Liver (tissue), 8 donors: ENCODE measurements at regions not wholly inside any gene's neighbourhood (a gene's known extent, or its start where the extent isn't known, plus 50 kb on each side); places are given as distances from the start of the nearest gene placed in this dataset.

Experiments
- DNase-seq: peaks from one replicate; pipeline ENCODE4 v3.0.0-alpha.2; 2017; ENCODE audit warnings: low spot score
- H3K27ac ChIP-seq, 2 donors: one replicate each; pipeline ENCODE4 v1.7.0; 2013; ENCODE audit warnings: inconsistent platforms in 2 of 2, low read length in 2 of 2, control low read depth in 1 of 2, low read depth in 1 of 2, mild to moderate bottlenecking in 1 of 2
- H3K27me3 ChIP-seq, 4 donors: one replicate each; pipeline versions ENCODE4 v1.6.1 to v1.7.0; 2013; ENCODE audit warnings: low read length in 3 of 4, inconsistent platforms in 1 of 4, mild to moderate bottlenecking in 1 of 4, moderate library complexity in 1 of 4; ENCODE audit not compliant: control insufficient read depth in 4 of 4, insufficient read depth in 4 of 4
- H3K36me3 ChIP-seq, 4 donors: one replicate each; pipeline versions ENCODE4 v1.6.1 to v1.7.0; 2013; ENCODE audit warnings: low read length in 3 of 4, mild to moderate bottlenecking in 3 of 4, low read depth in 1 of 4, moderate library complexity in 1 of 4; ENCODE audit not compliant: control insufficient read depth in 4 of 4, insufficient read depth in 3 of 4
- H3K4me1 ChIP-seq, 4 donors: one replicate each; pipeline versions ENCODE4 v1.6.1 to v1.7.0; 2013; ENCODE audit warnings: low read length in 3 of 4, mild to moderate bottlenecking in 3 of 4, moderate library complexity in 1 of 4; ENCODE audit not compliant: control insufficient read depth in 4 of 4, insufficient read depth in 4 of 4
- H3K4me3 ChIP-seq, 3 donors: one replicate each; pipeline versions ENCODE4 v1.6.1 to v1.7.0; 2013; ENCODE audit warnings: low read length in 3 of 3, control low read depth in 1 of 3, low read depth in 1 of 3, mild to moderate bottlenecking in 1 of 3
- H3K9ac ChIP-seq, 2 donors: one replicate each; pipeline ENCODE4 v1.7.0; 2013; ENCODE audit warnings: low read length in 2 of 2, mild to moderate bottlenecking in 2 of 2, moderate library complexity in 2 of 2, control low read depth in 1 of 2, low read depth in 1 of 2
- H3K9me3 ChIP-seq, 4 donors: one replicate each; pipeline versions ENCODE4 v1.6.1 to v1.7.0; 2013; ENCODE audit warnings: low read length in 3 of 4; ENCODE audit not compliant: control insufficient read depth in 4 of 4
- ATF3 ChIP-seq: IDR thresholded peaks from 2 replicates; pipeline ENCODE4 v1.6.1; 2016; ENCODE audit warnings: antibody characterized with exemption
- EGR1 ChIP-seq, 2 donors: IDR thresholded peaks; 2 replicates each; pipeline ENCODE4 v1.6.1; 2016 to 2018; ENCODE audit warnings: antibody characterized with exemption in 2 of 2, low read depth in 2 of 2
- FOXA2 ChIP-seq: IDR thresholded peaks from 2 replicates; pipeline ENCODE4 v1.6.1; 2016; ENCODE audit warnings: antibody characterized with exemption
- GABPA ChIP-seq, 2 donors: IDR thresholded peaks in 1 of 2; conservative IDR thresholded peaks in 1 of 2; 2 replicates each; pipeline ENCODE4 v1.6.1; 2016; ENCODE audit warnings: antibody characterized with exemption in 2 of 2, mild to moderate bottlenecking in 1 of 2, moderate library complexity in 1 of 2
- HNF4A ChIP-seq, 2 donors: conservative IDR thresholded peaks; 2 replicates each; pipeline ENCODE4 v1.6.1; 2016; ENCODE audit warnings: antibody characterized with exemption in 2 of 2, mild to moderate bottlenecking in 2 of 2
- HNF4G ChIP-seq: IDR thresholded peaks from 2 replicates; pipeline ENCODE4 v1.6.1; 2016; ENCODE audit warnings: antibody characterized with exemption
- JUND ChIP-seq, 2 donors: IDR thresholded peaks; 2 replicates each; pipeline ENCODE4 v1.6.1; 2016; ENCODE audit warnings: antibody characterized with exemption in 2 of 2
- NR2F2 ChIP-seq: IDR thresholded peaks from 2 replicates; pipeline ENCODE4 v1.6.1; 2016; ENCODE audit warnings: antibody characterized with exemption
- RAD21 ChIP-seq, 2 donors: IDR thresholded peaks; 2 replicates each; pipeline ENCODE4 v1.6.1; 2016; ENCODE audit warnings: antibody characterized with exemption in 2 of 2, mild to moderate bottlenecking in 2 of 2
- REST ChIP-seq: IDR thresholded peaks from 2 replicates; pipeline ENCODE4 v1.6.1; 2016; ENCODE audit warnings: antibody characterized with exemption, mild to moderate bottlenecking
- RXRA ChIP-seq, 2 donors: IDR thresholded peaks; 2 replicates each; pipeline ENCODE4 v1.6.1; 2017 to 2018; ENCODE audit warnings: antibody characterized with exemption in 2 of 2, mild to moderate bottlenecking in 1 of 2
- TAF1 ChIP-seq: conservative IDR thresholded peaks from 2 replicates; pipeline ENCODE4 v1.6.1; 2016; ENCODE audit warnings: antibody characterized with exemption, mild to moderate bottlenecking
- YY1 ChIP-seq: IDR thresholded peaks from 2 replicates; pipeline ENCODE4 v1.6.1; 2016; ENCODE audit warnings: antibody characterized with exemption, mild to moderate bottlenecking
- ZBTB33 ChIP-seq: IDR thresholded peaks from 2 replicates; pipeline ENCODE4 v1.6.1; 2016; ENCODE audit warnings: antibody characterized with exemption
- WGBS: extraction: QIAGEN DNeasy Blood & Tissue Kit; methylation state at CpG from one replicate; pipeline ENCODE4 v1.1.7; 2013; 5-methylcytosine and 5-hydroxymethylcytosine counted together
- TF ChIP-seq, protein P1 (sequence below): fragments of 150-350 bp; IDR thresholded peaks from 2 replicates; pipeline ENCODE4 v1.5.1; 2017; ENCODE audit warnings: improper control_type of control experiment, low read depth, low read length; ENCODE audit not compliant: missing input control
- donor health status: healthy.
- donor health status: healthy.
- donor health status: healthy.
- donor health status: healthy.
- donor health status: healthy.

DNA sequence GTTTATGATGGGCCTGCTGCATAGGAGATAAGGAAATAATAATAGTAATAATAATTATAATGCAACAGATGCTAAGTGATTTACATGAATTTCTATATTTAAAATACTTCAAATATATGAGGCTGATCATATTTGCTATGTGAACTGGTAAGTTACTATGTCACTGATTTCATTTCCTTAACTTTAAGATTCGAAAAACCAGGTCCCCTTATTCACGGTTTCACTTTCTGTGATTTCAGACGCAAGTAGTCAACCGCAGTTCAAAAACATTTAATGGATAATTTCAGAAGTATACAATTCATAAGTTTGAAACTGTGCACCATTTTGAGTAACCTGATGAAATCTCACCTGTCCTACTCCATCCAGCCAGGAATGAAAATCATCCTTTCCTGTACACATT lies 1697.1 kb upstream of the LRRTM1 start (continued):
- TF ChIP-seq HNF4G (no peak), GABPA (IDR thresholded peaks at IDR 0.05 in 1 of 2, conservative IDR thresholded peaks at IDR 0.05 in 1 of 2) (no peak)

DNA sequence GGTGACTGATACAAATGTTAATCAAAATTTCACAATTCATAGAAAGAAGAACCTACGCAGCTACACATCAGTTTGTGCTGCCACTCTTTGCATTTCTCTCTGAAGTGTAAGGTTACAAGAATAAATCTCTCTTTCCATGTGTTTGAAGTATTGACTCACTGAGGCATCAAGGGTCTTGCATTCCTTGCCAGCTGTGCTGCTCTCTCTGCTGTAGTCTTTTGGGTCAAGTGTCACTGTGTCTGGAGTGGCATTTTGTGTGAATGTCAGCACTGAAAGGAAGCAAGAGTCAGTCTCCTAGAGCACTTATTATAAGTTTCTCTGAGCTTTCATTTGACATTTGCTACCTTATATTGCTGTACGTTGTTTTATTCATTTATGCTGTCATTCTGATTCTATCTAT lies 1696.1 kb upstream of the LRRTM1 start:
- Histone ChIP-seq H3K9ac (no peak overlapping the region), H3K27me3 (no peaks in the 10 kb centered on the region), H3K27ac (no peak overlapping the region), H3K9me3 (no peaks in the 10 kb centered on the region), H3K36me3 (no peaks in the 10 kb centered on the region), H3K4me3 (no peak overlapping the region), H3K4me1 (no peaks in the 10 kb centered on the region)
- TF ChIP-seq GABPA (IDR thresholded peaks at IDR 0.05 in 1 of 2, conservative IDR thresholded peaks at IDR 0.05 in 1 of 2) (no peak), RAD21 (IDR thresholded peaks at IDR 0.05) (no peak), EGR1 (IDR thresholded peaks at IDR 0.05; ENCODE audit: low read depth in 2 of 2) (no peak), FOXA2 (no peak), HNF4A (conservative IDR thresholded peaks at IDR 0.05) (no peak), ATF3 (no peak), RXRA (IDR thresholded peaks at IDR 0.05) (no peak), ZBTB33 (no peak), JUND (IDR thresholded peaks at IDR 0.05) (no peak), REST (no peak), YY1 (no peak)
- DNase-seq = no peak
- 81% methylated on average over 2 of the region's 2 CpGs for WGBS

DNA sequence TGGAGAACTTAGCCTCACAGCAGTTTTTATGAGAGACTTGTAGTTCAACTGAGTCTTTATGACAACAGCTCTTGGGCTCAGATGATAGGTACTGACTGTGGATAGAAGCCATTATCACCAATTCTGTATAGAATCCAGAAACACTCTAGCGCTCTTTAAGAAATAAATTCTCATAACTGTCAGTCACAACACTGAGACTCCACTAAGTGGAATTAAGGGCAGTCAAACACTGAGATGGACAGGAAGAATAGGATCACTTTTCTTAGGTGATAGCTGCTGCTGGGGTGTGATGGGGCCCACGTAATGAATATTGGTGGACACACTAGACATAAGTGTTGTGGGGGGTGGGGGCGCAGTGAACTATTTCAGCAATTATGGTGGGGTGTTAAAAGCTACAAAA lies 1691.8 kb upstream of the LRRTM1 start:
- Histone ChIP-seq H3K4me3 (no peak overlapping the region), H3K36me3 (no peaks in the 10 kb centered on the region), H3K27me3 (no peaks in the 10 kb centered on the region), H3K4me1 (no peaks in the 10 kb centered on the region), H3K27ac (no peak overlapping the region), H3K9ac (no peak overlapping the region), H3K9me3 (no peaks in the 10 kb centered on the region)
- no peak for TF ChIP-seq TAF1
- TF ChIP-seq HNF4A (conservative IDR thresholded peaks at IDR 0.05) = no peak
- no peak for TF ChIP-seq RXRA (IDR thresholded peaks at IDR 0.05)
- no peak for TF ChIP-seq EGR1 (IDR thresholded peaks at IDR 0.05; ENCODE audit: low read depth in 2 of 2)
- TF ChIP-seq, protein P1, sequence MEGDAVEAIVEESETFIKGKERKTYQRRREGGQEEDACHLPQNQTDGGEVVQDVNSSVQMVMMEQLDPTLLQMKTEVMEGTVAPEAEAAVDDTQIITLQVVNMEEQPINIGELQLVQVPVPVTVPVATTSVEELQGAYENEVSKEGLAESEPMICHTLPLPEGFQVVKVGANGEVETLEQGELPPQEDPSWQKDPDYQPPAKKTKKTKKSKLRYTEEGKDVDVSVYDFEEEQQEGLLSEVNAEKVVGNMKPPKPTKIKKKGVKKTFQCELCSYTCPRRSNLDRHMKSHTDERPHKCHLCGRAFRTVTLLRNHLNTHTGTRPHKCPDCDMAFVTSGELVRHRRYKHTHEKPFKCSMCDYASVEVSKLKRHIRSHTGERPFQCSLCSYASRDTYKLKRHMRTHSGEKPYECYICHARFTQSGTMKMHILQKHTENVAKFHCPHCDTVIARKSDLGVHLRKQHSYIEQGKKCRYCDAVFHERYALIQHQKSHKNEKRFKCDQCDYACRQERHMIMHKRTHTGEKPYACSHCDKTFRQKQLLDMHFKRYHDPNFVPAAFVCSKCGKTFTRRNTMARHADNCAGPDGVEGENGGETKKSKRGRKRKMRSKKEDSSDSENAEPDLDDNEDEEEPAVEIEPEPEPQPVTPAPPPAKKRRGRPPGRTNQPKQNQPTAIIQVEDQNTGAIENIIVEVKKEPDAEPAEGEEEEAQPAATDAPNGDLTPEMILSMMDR = no peak
- TF ChIP-seq JUND (IDR thresholded peaks at IDR 0.05) = no peak
- TF ChIP-seq YY1 = no peak
- no peak for TF ChIP-seq NR2F2
- no peak for TF ChIP-seq FOXA2
- no peak for TF ChIP-seq GABPA (IDR thresholded peaks at IDR 0.05 in 1 of 2, conservative IDR thresholded peaks at IDR 0.05 in 1 of 2)
- no peak for DNase-seq
- 72% methylated on average over 3 of the region's 3 CpGs for WGBS
